ENCODE measurements at regions not wholly inside any gene's neighbourhood (a gene's known extent, or its start where the extent isn't known, plus 50 kb on each side); places are given as distances from the start of the nearest gene placed in this dataset.

GRCh38 chr14:85788470-85789233 lies 258.7 kb downstream of the FLRT2 start:
- no peaks in the 10 kb centered on the region for H3F3A ChIP-seq (ENCODE audit: control insufficient read depth, insufficient read depth)

GRCh38 chr14:85766295-85766694 lies 236.4 kb downstream of the FLRT2 start:
- no peaks in the 10 kb centered on the region for H3K36me3 ChIP-seq (ENCODE audit: control insufficient read depth, low read length)
- TF ChIP-seq, protein P1, sequence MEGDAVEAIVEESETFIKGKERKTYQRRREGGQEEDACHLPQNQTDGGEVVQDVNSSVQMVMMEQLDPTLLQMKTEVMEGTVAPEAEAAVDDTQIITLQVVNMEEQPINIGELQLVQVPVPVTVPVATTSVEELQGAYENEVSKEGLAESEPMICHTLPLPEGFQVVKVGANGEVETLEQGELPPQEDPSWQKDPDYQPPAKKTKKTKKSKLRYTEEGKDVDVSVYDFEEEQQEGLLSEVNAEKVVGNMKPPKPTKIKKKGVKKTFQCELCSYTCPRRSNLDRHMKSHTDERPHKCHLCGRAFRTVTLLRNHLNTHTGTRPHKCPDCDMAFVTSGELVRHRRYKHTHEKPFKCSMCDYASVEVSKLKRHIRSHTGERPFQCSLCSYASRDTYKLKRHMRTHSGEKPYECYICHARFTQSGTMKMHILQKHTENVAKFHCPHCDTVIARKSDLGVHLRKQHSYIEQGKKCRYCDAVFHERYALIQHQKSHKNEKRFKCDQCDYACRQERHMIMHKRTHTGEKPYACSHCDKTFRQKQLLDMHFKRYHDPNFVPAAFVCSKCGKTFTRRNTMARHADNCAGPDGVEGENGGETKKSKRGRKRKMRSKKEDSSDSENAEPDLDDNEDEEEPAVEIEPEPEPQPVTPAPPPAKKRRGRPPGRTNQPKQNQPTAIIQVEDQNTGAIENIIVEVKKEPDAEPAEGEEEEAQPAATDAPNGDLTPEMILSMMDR (IDR thresholded peaks at IDR 0.05; ENCODE audit: low read depth, low read length, poor library complexity, severe bottlenecking) = no peak
- TF ChIP-seq EZH2phosphoT487 (IDR thresholded peaks at IDR 0.05; ENCODE audit: borderline replicate concordance, low read length) = no peak
- H3K4me2 ChIP-seq (ENCODE audit: low read length) = no peak overlapping the region
- H3K9me3 ChIP-seq (ENCODE audit: control insufficient read depth, insufficient read depth, low read length) = no peaks in the 10 kb centered on the region
- H3K4me3 ChIP-seq (ENCODE audit: low read length) = no peak overlapping the region
- no peaks in the 10 kb centered on the region for H3K79me2 ChIP-seq (ENCODE audit: control insufficient read depth, low read length)
- no peaks in the 10 kb centered on the region for H3K4me1 ChIP-seq (ENCODE audit: control insufficient read depth, low read length)
- no peaks in the 10 kb centered on the region for H4K20me1 ChIP-seq (ENCODE audit: control insufficient read depth, insufficient read depth, low read depth, low read length)
- no peaks in the 10 kb centered on the region for H3K9me2 ChIP-seq (replicated peaks; ENCODE audit: control insufficient read depth, low read length)
- no peaks in the 10 kb centered on the region for H3F3A ChIP-seq (ENCODE audit: control insufficient read depth, insufficient read depth)
- H3K27ac ChIP-seq (ENCODE audit: low read depth, low read length) = no peak overlapping the region
- H3K27me3 ChIP-seq (ENCODE audit: control insufficient read depth, low read length) = no peaks in the 10 kb centered on the region

More at GRCh38 chr14:85788470-85789233, 258.7 kb downstream of the FLRT2 start:
- H3K4me1 ChIP-seq (ENCODE audit: control insufficient read depth, low read length) = no peaks in the 10 kb centered on the region
- no peaks in the 10 kb centered on the region for H3K36me3 ChIP-seq (ENCODE audit: control insufficient read depth, low read length)
- no peaks in the 10 kb centered on the region for H3K79me2 ChIP-seq (ENCODE audit: control insufficient read depth, low read length)
- no peaks in the 10 kb centered on the region for H3K27me3 ChIP-seq (ENCODE audit: control insufficient read depth, low read length)
- no peaks in the 10 kb centered on the region for H3K9me3 ChIP-seq (ENCODE audit: control insufficient read depth, insufficient read depth, low read length)
- H3K9me2 ChIP-seq (replicated peaks; ENCODE audit: control insufficient read depth, low read length) = no peaks in the 10 kb centered on the region
- no peak overlapping the region for H3K4me2 ChIP-seq (ENCODE audit: low read length)
- TF ChIP-seq, protein P1 (IDR thresholded peaks at IDR 0.05; ENCODE audit: low read depth, low read length, poor library complexity, severe bottlenecking) = no peak
- no peak for TF ChIP-seq EZH2phosphoT487 (IDR thresholded peaks at IDR 0.05; ENCODE audit: borderline replicate concordance, low read length)
- no peaks in the 10 kb centered on the region for H4K20me1 ChIP-seq (ENCODE audit: control insufficient read depth, insufficient read depth, low read depth, low read length)
- no peak overlapping the region for H3K27ac ChIP-seq (ENCODE audit: low read depth, low read length)
- H3K4me3 ChIP-seq (ENCODE audit: low read length) = no peak overlapping the region

DNA sequence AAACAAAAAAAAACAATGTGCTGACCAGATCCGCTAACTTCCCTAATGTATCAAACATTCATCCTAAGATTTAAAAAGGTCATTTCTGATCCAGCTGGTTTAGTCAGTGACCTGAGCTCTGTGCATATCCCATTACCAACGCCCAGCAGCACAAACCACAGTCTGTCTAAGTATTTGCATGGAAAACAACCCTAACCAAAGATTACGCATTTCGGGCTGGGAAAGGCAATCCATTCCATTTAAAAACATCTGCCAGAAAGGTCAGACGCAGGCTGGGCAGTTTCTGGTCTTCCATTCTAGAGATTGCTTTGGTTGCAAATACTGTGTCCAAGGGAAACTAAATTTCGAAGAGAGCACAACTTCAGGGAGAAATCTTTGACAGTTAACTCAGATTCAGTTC lies 234.9 kb downstream of the FLRT2 start:
- Histone ChIP-seq H3K27ac (ENCODE audit: low read depth, low read length) (no peak overlapping the region), H3K36me3 (ENCODE audit: control insufficient read depth, low read length) (no peaks in the 10 kb centered on the region), H4K20me1 (ENCODE audit: control insufficient read depth, insufficient read depth, low read depth, low read length) (no peaks in the 10 kb centered on the region), H3K9me3 (ENCODE audit: control insufficient read depth, insufficient read depth, low read length) (no peaks in the 10 kb centered on the region), H3K79me2 (ENCODE audit: control insufficient read depth, low read length) (no peaks in the 10 kb centered on the region), H3F3A (ENCODE audit: control insufficient read depth, insufficient read depth) (no peaks in the 10 kb centered on the region), H3K4me1 (ENCODE audit: control insufficient read depth, low read length) (no peaks in the 10 kb centered on the region), H3K27me3 (ENCODE audit: control insufficient read depth, low read length) (no peaks in the 10 kb centered on the region), H3K9me2 (replicated peaks; ENCODE audit: control insufficient read depth, low read length) (no peaks in the 10 kb centered on the region), H3K4me3 (ENCODE audit: low read length) (no peak overlapping the region), H3K4me2 (ENCODE audit: low read length) (no peak overlapping the region)
- no peak for TF ChIP-seq EZH2phosphoT487 (IDR thresholded peaks at IDR 0.05; ENCODE audit: borderline replicate concordance, low read length)
- TF ChIP-seq, protein P1 (IDR thresholded peaks at IDR 0.05; ENCODE audit: low read depth, low read length, poor library complexity, severe bottlenecking) = no peak
